ES-I3 (cell line): ENCODE measurements at regions not wholly inside any gene's neighbourhood (a gene's known extent, or its start where the extent isn't known, plus 50 kb on each side); places are given as distances from the start of the nearest gene placed in this dataset.

ENCODE experiments used
- H3K36me3 ChIP-seq: 2 replicates; pipeline ENCODE4 v1.6.1; 2013; ENCODE audit warnings: mild to moderate bottlenecking, low read length, control low read depth, moderate library complexity; ENCODE audit not compliant: insufficient read depth
- H3K4me1 ChIP-seq: 2 replicates; pipeline ENCODE4 v1.6.1; 2013; ENCODE audit warnings: mild to moderate bottlenecking, control low read depth, low read length; ENCODE audit not compliant: insufficient read depth
- H3K9ac ChIP-seq: 2 replicates; pipeline ENCODE4 v1.6.1; 2013; ENCODE audit warnings: low read depth, mild to moderate bottlenecking, low read length, moderate library complexity
- H3K9me3 ChIP-seq: 2 replicates; pipeline ENCODE4 v1.6.1; 2013; ENCODE audit warnings: mild to moderate bottlenecking, low read length, moderate library complexity; ENCODE audit not compliant: control insufficient read depth, insufficient read depth

DNA sequence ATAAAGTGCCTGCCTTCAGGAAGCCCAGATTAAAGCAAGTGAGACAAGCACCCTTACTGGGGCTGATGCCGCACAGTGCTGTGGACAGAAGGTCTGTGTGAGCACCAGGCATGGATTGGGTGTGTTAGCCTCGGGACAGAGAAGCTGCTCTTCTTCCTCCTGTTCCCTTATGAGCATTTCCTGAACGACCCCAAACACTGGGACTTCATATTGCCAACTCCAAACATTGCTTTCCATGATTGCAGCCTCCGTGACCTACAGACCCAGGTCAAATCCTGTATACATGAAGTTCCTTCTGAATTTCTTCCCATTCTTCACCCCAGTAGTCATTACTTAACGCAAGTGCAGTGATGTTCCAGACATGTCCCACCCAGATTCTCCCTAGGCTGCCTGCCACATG lies 129.8 kb upstream of the ALKAL2 start:
- Histone ChIP-seq H3K4me1 (no peaks in the 10 kb centered on the region), H3K36me3 (no peaks in the 10 kb centered on the region), H3K9ac (no peak overlapping the region), H3K9me3 (no peaks in the 10 kb centered on the region; the same call in 1 of the 2 replicates)

DNA sequence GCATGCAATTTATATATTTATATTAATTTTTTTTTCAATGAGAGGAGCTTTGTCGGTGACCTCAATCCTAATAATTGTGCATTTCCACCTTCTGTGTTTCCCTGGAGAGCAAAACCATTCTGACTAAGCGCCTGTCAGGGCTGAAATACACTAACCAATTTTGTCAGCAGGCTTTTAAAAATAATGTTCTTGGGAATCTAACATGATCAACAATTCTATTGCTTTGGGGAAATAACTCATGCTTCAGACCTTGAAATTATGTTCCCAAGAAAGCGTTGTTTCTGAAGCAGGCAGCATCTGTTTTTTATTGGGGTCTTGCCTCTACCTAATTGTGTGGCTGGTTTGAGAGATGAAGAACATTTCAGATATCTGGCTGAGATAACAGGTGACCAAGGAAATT lies 129.1 kb upstream of the ALKAL2 start:
- Histone ChIP-seq H3K9me3 (no peaks in the 10 kb centered on the region; the same call in 1 of the 2 replicates), H3K4me1 (no peaks in the 10 kb centered on the region), H3K36me3 (no peaks in the 10 kb centered on the region), H3K9ac (no peak overlapping the region)

GRCh38 chr2:415986-416610 lies 128.2 kb upstream of the ALKAL2 start:
- Histone ChIP-seq H3K4me1 (no peaks in the 10 kb centered on the region), H3K9ac (no peak overlapping the region), H3K36me3 (no peaks in the 10 kb centered on the region), H3K9me3 (no peaks in the 10 kb centered on the region; the same call in 1 of the 2 replicates)

DNA sequence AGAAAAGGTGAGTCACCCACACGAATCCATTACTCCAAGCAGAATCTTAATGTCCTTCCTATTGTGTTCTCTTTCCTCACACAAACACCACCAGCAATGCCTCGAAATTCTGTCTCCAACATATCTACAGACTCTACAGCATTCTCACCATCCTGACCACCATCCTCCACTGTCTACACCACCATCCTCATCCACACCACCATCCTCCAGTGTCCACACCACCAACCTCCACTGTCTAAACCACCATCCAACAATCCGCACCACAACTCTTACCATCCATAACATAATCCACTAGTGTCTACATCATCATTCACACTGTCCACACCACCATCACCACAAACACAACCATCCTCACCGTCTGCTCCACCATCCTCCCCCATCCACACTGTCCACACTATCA lies 121.6 kb upstream of the ALKAL2 start:
- Histone ChIP-seq H3K9me3 (no peaks in the 10 kb centered on the region; the same call in 1 of the 2 replicates), H3K4me1 (no peaks in the 10 kb centered on the region), H3K9ac (no peak overlapping the region), H3K36me3 (no peaks in the 10 kb centered on the region)

- Histone ChIP-seq H3K36me3 (no peaks in the 10 kb centered on the region), H3K4me1 (no peaks in the 10 kb centered on the region), H3K9ac (no peak overlapping the region), H3K9me3 (no peaks in the 10 kb centered on the region)
Observed at GRCh38 chr2:407630-408029, 119.7 kb upstream of the ALKAL2 start.

- no peaks in the 10 kb centered on the region for H3K9me3 ChIP-seq
- no peaks in the 10 kb centered on the region for H3K36me3 ChIP-seq
- H3K9ac ChIP-seq: no peak overlapping the region
- no peaks in the 10 kb centered on the region for H3K4me1 ChIP-seq
Observed at GRCh38 chr2:406876-407275, 119.0 kb upstream of the ALKAL2 start.

- no peaks in the 10 kb centered on the region for H3K4me1 ChIP-seq
- H3K9me3 ChIP-seq: no peaks in the 10 kb centered on the region
- no peaks in the 10 kb centered on the region for H3K36me3 ChIP-seq
- H3K9ac ChIP-seq: no peak overlapping the region
Observed at GRCh38 chr2:406231-406630, 118.3 kb upstream of the ALKAL2 start.

DNA sequence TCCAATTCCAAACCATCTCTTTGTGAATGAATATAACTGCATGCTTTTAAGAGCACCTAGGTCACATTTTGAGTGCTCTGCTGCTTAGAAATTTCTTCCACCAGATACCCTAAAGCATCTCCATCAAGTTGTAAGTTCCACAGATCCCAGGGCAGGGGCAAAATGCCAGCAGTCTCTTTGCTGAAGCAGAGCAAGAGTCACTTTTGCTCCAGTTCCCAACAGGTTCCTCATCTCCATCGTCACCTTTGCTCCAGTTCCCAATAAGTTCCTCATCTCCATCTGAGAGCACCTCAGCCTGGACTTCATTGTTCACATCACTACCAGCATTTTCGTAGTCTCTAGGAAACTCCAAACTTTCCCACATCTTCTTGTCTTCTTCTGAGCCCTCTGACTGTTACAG lies 116.7 kb upstream of the ALKAL2 start:
- H3K9me3 ChIP-seq: no peaks in the 10 kb centered on the region
- no peak overlapping the region for H3K9ac ChIP-seq
- no peaks in the 10 kb centered on the region for H3K4me1 ChIP-seq
- no peaks in the 10 kb centered on the region for H3K36me3 ChIP-seq

GRCh38 chr2:403682-404081 lies 115.8 kb upstream of the ALKAL2 start:
- no peaks in the 10 kb centered on the region for H3K9me3 ChIP-seq
- no peaks in the 10 kb centered on the region for H3K36me3 ChIP-seq
- H3K4me1 ChIP-seq: no peaks in the 10 kb centered on the region
- no peak overlapping the region for H3K9ac ChIP-seq

- no peaks in the 10 kb centered on the region for H3K36me3 ChIP-seq
- no peaks in the 10 kb centered on the region for H3K4me1 ChIP-seq
- no peak overlapping the region for H3K9ac ChIP-seq
- H3K9me3 ChIP-seq: no peaks in the 10 kb centered on the region
Observed at GRCh38 chr2:402721-403120, 114.8 kb upstream of the ALKAL2 start.

- Histone ChIP-seq H3K9ac (no peak overlapping the region), H3K4me1 (no peaks in the 10 kb centered on the region), H3K36me3 (no peaks in the 10 kb centered on the region), H3K9me3 (no peaks in the 10 kb centered on the region)
Observed at GRCh38 chr2:402206-402605, 114.3 kb upstream of the ALKAL2 start.

- H3K9ac ChIP-seq: no peak overlapping the region
- H3K36me3 ChIP-seq: no peaks in the 10 kb centered on the region
- no peaks in the 10 kb centered on the region for H3K4me1 ChIP-seq
- no peaks in the 10 kb centered on the region for H3K9me3 ChIP-seq
Observed at GRCh38 chr2:401019-401679, 113.3 kb upstream of the ALKAL2 start.

- H3K36me3 ChIP-seq: no peaks in the 10 kb centered on the region
- no peaks in the 10 kb centered on the region for H3K9me3 ChIP-seq
- H3K9ac ChIP-seq: no peak overlapping the region
- H3K4me1 ChIP-seq: no peaks in the 10 kb centered on the region
Observed at GRCh38 chr2:397926-398325, 110.0 kb upstream of the ALKAL2 start.

DNA sequence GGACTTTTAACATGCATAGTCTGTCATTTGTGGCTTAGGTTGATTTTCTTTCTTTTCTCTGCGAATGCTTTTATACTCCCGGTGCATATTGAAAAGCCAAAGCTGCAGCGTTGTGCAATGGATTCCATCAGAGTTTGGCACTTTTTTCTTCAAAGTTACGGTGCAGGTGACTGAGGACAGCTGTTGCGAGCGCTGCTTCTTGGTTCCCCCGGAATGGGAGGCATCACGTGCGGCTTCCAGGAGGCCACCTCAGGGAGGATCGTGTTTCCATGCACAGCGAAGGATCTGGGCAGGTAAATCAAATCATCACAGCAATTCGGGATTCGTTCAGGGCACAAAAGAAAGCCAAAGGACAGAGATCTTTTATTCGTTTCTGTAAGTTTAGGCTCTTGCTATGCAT lies 109.6 kb upstream of the ALKAL2 start:
- no peaks in the 10 kb centered on the region for H3K36me3 ChIP-seq
- H3K9me3 ChIP-seq: no peaks in the 10 kb centered on the region
- H3K9ac ChIP-seq: no peak overlapping the region

DNA sequence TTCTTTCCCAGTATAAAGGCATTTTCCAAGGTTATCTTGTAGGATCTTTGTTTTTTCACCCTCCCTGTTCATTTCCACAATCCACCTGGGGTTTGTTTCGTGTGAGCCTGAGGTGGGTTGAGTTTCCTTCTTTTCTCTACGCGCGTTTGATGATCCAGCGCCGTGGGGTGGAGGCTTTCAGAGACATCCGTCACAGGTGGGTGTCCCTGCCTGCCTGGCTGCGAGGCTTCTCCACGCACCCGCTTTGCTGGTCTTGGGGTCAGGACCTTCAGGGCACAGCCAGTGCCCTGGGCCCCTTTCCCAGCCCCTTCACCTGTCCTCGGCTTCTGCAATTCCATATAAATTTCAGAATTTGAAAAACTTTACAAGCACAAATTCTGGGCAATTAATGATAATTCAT lies 109.0 kb upstream of the ALKAL2 start:
- no peaks in the 10 kb centered on the region for H3K36me3 ChIP-seq
- H3K9me3 ChIP-seq: no peaks in the 10 kb centered on the region
- no peak overlapping the region for H3K9ac ChIP-seq
- H3K4me1 ChIP-seq: no peaks in the 10 kb centered on the region

More for the DNA sequence above, 109.6 kb upstream of the ALKAL2 start:
- H3K4me1 ChIP-seq: no peaks in the 10 kb centered on the region
